ENCODE measurements at regions not wholly inside any gene's neighbourhood (a gene's known extent, or its start where the extent isn't known, plus 50 kb on each side); places are given as distances from the start of the nearest gene placed in this dataset.
"Not testable (repeated sequence)": the region's sequence is repeated elsewhere in the genome, so short reads cannot be mapped to it uniquely, and the experiment has no call there.

DNA sequence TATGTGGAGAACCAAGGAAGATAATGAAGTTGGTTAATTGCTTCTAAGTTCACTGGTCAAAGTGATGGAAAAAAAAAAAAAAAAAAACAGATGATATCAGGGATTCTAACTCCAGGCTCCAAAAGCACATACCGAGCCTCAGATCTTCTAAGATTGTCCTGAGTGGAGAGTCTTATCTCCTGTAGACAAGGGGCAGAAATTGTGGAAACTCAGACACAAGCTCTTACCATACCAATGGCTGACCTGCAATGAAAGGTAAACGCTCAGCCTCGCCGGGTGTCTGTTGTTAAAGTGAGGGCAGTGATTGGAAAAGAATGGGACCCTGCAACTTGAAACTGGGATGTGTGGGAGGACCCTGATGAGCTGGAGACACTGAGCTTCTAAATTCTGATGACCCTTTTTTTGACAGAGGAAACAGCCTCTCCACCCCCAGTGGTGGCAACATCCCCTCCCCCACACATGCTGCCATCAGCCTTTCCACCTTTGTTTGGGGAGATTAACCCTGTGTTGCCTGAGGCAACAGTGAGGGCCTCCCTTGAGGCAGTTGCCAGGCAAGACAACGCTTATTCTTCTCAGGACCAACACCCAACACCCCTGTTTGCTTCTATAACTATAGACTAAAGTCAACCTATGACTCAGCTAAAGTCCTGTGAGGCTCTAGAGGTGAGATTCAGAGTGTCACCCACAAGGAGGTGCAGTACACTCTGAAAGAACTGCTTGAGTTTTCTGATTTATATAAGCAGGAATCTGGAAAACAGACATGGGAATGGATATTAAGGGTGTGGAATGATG is 154.0 kb downstream of the THBS2 start:
- no peak overlapping the region for H3K27ac Mint-ChIP-seq
- no peaks in the 10 kb centered on the region for H3K36me3 Mint-ChIP-seq (ENCODE audit: low read depth)
- H3K4me1 Mint-ChIP-seq, result no peaks in the 10 kb centered on the region
- H3K9me3 Mint-ChIP-seq, result peaks cover 6% of the 10 kb centered on the region
- ATAC-seq (replicated peaks), result no peak
- H3K27me3 Mint-ChIP-seq, result peaks cover 35% of the 10 kb centered on the region
- H3K4me3 Mint-ChIP-seq, result no peak overlapping the region

DNA sequence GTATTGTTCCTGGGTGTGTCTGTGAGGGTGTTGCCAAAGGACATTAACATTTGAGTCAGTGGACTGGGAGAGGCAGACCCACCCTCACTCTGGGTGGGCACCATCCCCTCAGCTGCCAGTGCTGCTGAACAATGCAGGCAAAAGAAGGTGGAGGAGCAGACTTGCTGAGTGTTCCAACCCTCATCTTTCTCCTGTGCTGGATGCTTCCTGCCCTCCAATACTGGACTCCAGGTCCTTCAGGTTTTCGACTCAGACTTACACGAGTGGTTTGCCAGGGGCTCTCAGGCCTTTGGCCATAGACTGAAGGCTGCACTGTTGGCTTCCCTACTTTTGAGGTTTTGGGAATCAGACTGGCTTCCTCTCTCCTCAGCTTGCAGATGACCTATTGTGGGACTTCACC is 155.0 kb downstream of the THBS2 start:
- not testable (repeated sequence) for H3K36me3 Mint-ChIP-seq (ENCODE audit: low read depth); H3K4me3 Mint-ChIP-seq; ATAC-seq (replicated peaks); H3K9me3 Mint-ChIP-seq; H3K4me1 Mint-ChIP-seq; H3K27ac Mint-ChIP-seq
- H3K27me3 Mint-ChIP-seq, result peaks cover 41% of the 10 kb centered on the region

DNA sequence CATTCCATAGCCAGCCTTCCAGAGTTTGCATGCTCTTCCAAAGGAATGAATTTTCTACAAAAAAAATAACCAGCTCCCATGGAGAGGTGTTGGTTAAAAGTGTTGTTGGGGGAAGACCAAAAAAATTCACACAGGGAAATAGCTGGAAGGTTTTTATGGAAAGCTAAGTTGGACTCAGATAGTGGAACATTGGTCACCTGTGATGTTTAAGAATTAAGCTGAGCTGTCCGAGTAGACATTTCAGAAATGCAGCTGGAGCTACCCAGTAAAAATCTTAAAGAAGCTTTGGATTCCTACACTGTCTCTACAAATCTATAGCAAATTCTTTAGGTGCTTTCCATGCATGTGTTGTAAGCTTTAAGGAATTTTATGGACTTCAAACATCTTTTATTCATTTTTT is 155.5 kb downstream of the THBS2 start:
- Mint-ChIP-seq H3K27me3 (peaks cover 42% of the 10 kb centered on the region), H3K4me3 (no peak overlapping the region)
- no peak for ATAC-seq (replicated peaks)

DNA sequence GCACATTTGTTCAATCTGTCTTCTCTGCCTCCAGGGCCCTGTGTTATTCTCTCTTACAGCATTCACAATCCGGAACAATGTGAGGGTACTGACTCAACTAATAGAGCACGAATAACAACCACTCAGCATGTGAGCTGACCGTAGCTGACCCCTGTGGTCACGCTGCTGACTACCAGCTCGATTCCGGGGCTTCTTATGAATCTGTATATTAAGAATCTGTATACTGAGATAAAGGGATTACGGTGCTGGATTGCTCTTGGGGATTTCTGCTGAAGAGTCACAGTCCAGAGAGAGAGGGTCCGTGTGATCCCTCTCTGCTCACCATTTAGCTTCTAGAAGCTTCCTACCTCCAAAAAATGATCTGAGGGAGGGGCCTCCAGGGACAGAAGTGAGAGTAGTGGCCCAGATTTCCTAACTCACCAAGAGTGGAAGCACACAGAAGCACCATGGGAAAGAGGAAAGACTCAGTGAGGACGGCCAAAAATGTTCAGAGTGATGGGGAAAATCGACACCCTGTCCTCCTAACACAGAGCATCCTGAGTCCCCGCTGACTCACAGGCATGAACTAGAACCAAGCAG is 156.2 kb downstream of the THBS2 start:
- ATAC-seq (replicated peaks), result no peak
- no peaks in the 10 kb centered on the region for H3K36me3 Mint-ChIP-seq (ENCODE audit: low read depth)
- peaks cover 6% of the 10 kb centered on the region for H3K9me3 Mint-ChIP-seq
- no peak overlapping the region for H3K4me3 Mint-ChIP-seq
- no peak overlapping the region for H3K27ac Mint-ChIP-seq
- H3K4me1 Mint-ChIP-seq, result no peaks in the 10 kb centered on the region
- H3K27me3 Mint-ChIP-seq, result peaks cover 42% of the 10 kb centered on the region

More for the DNA sequence above, 155.5 kb downstream of the THBS2 start:
- H3K4me1 Mint-ChIP-seq, result no peaks in the 10 kb centered on the region
- H3K27ac Mint-ChIP-seq, result no peak overlapping the region
- H3K9me3 Mint-ChIP-seq, result peaks cover 6% of the 10 kb centered on the region
- no peaks in the 10 kb centered on the region for H3K36me3 Mint-ChIP-seq (ENCODE audit: low read depth)

DNA sequence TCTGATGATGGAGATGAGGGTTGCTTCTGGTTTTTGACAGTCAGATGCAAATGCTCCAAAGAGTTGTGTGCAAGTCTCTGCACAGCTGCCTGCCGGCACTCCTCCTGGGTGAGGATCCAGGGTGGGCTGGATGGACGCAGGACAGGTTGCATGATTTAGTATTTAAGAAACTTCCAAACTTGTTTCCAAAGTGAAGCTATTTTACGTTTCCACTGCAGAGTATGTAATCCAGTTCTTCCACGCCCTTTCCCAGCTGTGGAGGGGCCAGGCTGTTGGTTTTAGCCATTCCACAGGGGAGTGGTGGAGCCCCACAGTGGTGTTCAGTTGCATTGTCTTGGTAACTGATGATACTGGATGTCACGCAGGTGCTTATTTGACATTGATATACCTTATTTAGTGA is 157.3 kb downstream of the THBS2 start:
- Mint-ChIP-seq H3K27ac (no peak overlapping the region), H3K9me3 (peaks cover 11% of the 10 kb centered on the region), H3K36me3 (ENCODE audit: low read depth) (no peaks in the 10 kb centered on the region), H3K27me3 (peaks cover 36% of the 10 kb centered on the region), H3K4me3 (no peak overlapping the region), H3K4me1 (no peaks in the 10 kb centered on the region)
- ATAC-seq (replicated peaks), result no peak

DNA sequence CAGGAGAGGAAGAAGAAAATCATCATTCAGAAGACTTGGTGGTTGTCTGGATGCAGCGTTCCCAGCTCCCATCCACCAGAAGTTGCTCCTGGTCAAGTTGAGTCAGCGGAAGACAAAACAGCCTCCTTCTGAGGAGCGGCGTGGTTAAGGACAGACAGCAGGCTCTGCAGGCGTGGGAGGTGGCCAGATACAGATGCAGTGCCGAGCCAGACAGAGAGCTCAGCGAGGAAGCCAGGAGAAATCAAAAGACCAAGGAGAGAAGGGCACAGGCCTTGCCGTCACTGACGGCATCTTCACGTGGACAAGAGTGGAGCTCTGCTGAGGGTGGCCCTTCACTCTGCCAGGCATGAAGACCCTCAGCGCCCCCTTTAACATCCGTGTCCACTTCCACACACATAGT is 158.5 kb downstream of the THBS2 start:
- Mint-ChIP-seq H3K27me3 (peaks cover 33% of the 10 kb centered on the region), H3K4me1 (no peaks in the 10 kb centered on the region), H3K36me3 (ENCODE audit: low read depth) (no peaks in the 10 kb centered on the region), H3K9me3 (peaks cover 9% of the 10 kb centered on the region), H3K4me3 (no peak overlapping the region), H3K27ac (no peak overlapping the region)
- ATAC-seq (replicated peaks), result no peak

DNA sequence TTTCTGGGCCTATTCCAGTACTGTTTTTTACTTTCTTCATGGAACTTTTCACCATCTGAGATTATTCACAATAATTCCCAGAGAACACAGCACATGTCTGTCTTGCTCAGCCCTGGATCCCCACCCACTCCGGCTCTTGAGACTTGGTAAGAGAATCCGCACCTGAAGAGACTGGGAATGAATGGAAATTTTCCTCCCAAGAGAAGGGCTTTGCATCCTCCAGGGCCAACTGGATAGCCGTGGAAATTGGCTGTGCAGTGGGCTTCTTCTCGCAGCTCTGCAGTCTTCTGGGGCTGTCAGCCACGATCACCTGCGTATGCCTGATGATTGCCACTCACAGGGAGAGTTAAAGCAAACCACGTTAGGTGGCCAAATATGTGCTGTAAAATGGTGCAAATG is 159.1 kb downstream of the THBS2 start:
- Mint-ChIP-seq H3K36me3 (ENCODE audit: low read depth) (no peaks in the 10 kb centered on the region), H3K27ac (no peak overlapping the region), H3K9me3 (peaks cover 12% of the 10 kb centered on the region), H3K4me3 (no peak overlapping the region), H3K27me3 (peaks cover 27% of the 10 kb centered on the region), H3K4me1 (no peaks in the 10 kb centered on the region)
- ATAC-seq (replicated peaks), result no peak

DNA sequence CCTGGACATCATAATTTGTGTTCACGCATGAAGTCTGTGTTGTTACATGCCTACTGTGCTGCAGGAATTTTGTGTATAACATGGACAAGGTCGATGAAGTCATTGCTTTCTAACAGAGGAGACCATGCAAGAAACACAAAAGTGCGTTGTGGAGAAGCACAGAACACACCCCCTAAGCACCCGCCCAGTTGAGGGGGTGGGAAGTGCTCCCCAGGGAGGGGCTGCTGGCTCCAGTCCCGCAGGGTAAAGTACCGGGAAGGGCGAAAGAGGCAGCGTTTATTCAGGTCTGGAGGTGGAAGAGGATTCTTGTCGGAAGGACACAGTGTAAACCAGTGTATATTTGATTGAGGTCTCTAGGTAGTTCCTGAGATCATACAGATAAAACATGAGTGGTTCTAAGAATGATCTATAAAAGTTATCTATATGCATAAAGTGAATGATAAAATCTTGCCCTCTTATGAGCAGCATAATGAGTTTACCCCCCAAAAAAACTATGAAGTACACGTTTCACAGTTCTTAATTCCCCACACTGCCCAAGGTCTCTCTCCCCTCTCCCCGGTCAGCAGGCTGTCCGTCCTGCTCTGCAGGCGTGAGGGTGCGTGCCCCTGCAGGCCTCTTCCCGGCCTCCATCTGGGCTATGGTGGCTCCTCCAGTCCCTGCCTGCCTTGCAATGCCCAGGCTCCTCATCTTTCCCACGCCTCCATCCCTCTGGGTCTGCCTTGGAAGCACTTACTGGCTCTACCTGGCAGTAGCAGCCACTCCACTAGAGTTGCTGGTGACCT is 159.7 kb downstream of the THBS2 start:
- H3K4me3 Mint-ChIP-seq, result no peak overlapping the region
- H3K27ac Mint-ChIP-seq, result no peak overlapping the region
- H3K36me3 Mint-ChIP-seq (ENCODE audit: low read depth), result no peaks in the 10 kb centered on the region
- ATAC-seq (replicated peaks), result no peak
- H3K4me1 Mint-ChIP-seq, result no peaks in the 10 kb centered on the region
- peaks cover 12% of the 10 kb centered on the region for H3K9me3 Mint-ChIP-seq
- H3K27me3 Mint-ChIP-seq, result peaks cover 21% of the 10 kb centered on the region

DNA sequence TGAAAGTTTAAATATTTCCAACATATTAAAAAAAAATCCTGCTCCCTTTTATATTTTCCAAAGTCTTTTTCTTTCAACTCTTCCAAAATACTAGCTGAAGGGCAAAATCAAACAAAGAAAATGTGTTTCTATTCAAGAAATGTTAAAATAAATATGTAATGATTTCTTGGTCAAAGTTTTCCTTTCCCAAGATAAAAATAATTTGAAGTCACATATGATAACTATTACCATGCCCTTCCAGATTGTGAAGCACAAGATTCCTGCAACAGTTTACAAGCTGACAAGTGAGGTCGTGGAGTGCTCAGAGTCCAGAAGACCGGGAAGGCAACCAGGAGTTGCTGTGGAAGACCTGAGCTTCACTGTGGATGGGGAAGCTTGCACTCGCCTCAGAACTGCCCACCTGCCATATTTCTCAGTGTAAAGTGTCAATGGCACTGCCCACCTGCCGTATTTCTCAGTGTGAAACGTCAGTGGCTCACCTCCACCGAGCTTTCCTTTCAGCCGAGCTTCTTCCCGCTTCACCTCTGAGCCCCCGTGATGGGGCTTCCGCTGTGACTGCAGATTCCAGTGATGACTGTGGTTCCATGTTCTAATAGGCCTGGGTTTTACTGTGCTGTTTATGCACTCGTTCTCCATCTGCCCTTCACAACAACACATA is 160.5 kb downstream of the THBS2 start:
- no peaks in the 10 kb centered on the region for H3K4me1 Mint-ChIP-seq
- H3K36me3 Mint-ChIP-seq (ENCODE audit: low read depth), result no peaks in the 10 kb centered on the region
- ATAC-seq (replicated peaks), result no peak
- no peak overlapping the region for H3K27ac Mint-ChIP-seq
- H3K27me3 Mint-ChIP-seq, result peaks cover 21% of the 10 kb centered on the region
- H3K4me3 Mint-ChIP-seq, result no peak overlapping the region
- H3K9me3 Mint-ChIP-seq, result peaks cover 12% of the 10 kb centered on the region

DNA sequence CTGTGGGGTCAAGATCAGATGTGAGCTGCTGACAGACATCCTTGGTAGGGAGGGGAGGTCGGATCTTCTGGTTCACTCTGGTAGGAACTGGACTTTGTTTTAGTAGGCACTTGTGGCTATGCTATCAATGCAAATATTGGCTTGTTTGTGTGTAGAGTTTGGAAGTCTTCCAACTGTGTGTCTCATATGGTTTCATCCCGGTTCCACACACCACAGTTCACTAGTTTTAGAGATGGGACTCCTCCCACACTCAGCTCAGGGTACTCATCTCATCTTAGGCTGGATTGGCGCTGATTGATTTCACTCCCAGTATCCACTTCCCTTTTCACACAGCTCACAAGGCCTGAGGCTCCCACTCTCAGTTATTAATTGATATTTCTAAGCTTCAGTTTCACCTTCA is 161.3 kb downstream of the THBS2 start:
- Mint-ChIP-seq H3K9me3 (peaks cover 12% of the 10 kb centered on the region), H3K27me3 (peaks cover 17% of the 10 kb centered on the region), H3K27ac (no peak overlapping the region), H3K4me1 (no peaks in the 10 kb centered on the region), H3K4me3 (no peak overlapping the region), H3K36me3 (ENCODE audit: low read depth) (no peaks in the 10 kb centered on the region)
- no peak for ATAC-seq (replicated peaks)

DNA sequence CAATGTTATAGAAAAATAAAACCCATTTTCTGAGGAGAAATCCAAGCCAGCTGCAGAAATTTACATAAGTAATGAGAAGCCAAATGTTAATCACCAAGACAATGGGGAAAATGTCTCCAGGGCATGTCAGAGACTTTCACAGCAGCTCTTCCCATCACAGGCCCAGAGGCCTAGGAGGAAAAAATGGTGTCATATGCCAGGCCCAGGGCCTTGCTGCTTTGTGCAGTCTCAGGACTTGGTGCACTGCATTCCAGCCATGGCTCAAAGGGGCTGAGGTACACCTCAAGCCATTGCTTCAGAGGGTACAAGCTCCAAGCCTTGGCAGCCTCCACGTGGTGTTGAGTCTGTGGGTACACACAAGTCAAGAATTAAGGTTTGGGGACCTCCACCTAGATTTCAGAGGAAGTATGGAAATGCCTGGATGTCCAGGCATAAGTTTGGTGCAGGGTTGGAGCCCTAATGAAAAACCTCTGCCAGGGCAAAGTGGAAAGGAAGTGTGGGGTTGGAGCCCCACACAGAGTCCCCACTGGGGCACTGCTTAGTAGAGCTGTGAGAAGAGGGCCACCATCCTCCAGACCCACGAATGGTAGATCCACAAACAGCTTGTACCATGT is 163.0 kb downstream of the THBS2 start:
- not testable (repeated sequence) for H3K4me1 Mint-ChIP-seq; H3K27ac Mint-ChIP-seq; ATAC-seq (replicated peaks); H3K4me3 Mint-ChIP-seq; H3K36me3 Mint-ChIP-seq (ENCODE audit: low read depth)
- peaks cover 10% of the 10 kb centered on the region for H3K27me3 Mint-ChIP-seq
- peaks cover 12% of the 10 kb centered on the region for H3K9me3 Mint-ChIP-seq

DNA sequence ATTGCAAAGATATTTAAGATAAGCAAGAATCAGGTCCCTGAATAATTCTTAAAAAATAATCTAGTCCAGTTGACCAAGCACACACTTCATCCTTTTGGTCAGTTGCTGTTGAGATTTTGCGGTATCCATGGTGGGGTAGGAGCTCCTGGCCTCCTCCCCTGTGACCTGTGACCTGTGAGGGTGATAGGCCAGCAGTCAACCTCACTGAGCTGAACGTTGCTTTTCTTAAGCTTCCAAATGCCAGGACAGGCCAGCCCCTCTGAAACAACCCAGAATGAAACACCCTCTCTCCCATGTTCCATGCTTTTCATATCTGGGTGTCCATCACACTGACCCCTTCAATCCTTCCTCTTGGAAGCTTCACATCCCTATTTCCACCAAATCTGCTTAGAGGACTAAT is 164.9 kb downstream of the THBS2 start:
- H3K27ac Mint-ChIP-seq, result no peak overlapping the region
- H3K27me3 Mint-ChIP-seq, result peaks cover 2% of the 10 kb centered on the region
- no peaks in the 10 kb centered on the region for H3K36me3 Mint-ChIP-seq (ENCODE audit: low read depth)
- H3K4me3 Mint-ChIP-seq, result no peak overlapping the region
- H3K9me3 Mint-ChIP-seq, result peaks cover 12% of the 10 kb centered on the region
- H3K4me1 Mint-ChIP-seq, result no peaks in the 10 kb centered on the region
- no peak for ATAC-seq (replicated peaks)

DNA sequence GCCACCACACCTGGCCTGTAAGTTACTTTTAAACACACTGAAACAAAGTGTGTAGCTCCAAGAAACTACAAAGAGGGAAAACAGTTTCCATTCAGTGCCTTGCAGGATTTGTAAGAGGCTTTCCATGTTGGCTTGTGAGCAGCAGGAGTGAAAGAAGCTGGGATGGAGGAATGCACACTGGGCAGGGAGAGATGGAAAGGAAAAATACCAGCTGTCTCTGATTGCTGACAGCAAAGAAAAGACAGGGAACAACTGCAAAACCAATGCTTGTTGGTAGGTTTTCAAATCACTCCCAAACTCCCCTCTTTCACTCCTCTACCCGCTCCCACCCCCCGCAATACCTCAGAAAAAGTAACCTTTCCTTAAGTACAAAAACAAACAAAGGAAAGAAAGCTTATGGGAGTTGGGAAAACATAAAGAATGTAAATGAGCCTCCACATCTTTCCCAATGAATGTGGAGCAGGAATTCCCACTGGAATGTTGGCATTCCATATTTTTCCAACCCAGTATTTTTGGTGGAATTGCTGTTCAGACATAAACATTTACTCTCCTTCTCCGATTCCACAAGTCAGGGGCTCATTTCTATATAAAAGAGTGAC is 166.1 kb downstream of the THBS2 start:
- no peaks in the 10 kb centered on the region for H3K4me1 Mint-ChIP-seq
- H3K27ac Mint-ChIP-seq, result no peak overlapping the region
- ATAC-seq (replicated peaks), result no peak
- no peaks in the 10 kb centered on the region for H3K27me3 Mint-ChIP-seq
- no peaks in the 10 kb centered on the region for H3K36me3 Mint-ChIP-seq (ENCODE audit: low read depth)
- H3K4me3 Mint-ChIP-seq, result no peak overlapping the region
- H3K9me3 Mint-ChIP-seq, result peaks cover 12% of the 10 kb centered on the region

DNA sequence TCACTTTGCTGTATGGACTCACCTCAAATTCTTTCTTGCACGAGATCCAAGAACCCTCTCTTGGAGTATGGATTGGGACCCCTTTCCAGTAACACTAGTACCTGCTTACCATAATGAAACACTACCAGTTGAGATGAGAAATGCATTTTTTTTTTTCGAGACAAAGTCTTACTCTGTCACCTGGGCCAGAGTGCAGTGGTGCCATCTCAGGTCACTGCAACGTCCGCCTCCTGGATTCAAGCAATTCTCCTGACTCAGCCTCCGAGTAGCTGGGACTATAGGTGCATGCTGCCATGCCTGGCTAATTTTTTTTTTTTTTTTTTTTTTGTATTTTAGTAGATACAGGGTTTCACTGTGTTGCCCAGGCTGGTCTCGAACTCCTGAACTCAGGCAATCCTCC is 167.0 kb downstream of the THBS2 start:
- not testable (repeated sequence) for H3K4me1 Mint-ChIP-seq; H3K27me3 Mint-ChIP-seq; H3K36me3 Mint-ChIP-seq (ENCODE audit: low read depth); ATAC-seq (replicated peaks); H3K4me3 Mint-ChIP-seq; H3K27ac Mint-ChIP-seq; H3K9me3 Mint-ChIP-seq
